Effector memory CD4-positive, alpha-beta T cell (primary cell): ENCODE measurements at regions not wholly inside any gene's neighbourhood (a gene's known extent, or its start where the extent isn't known, plus 50 kb on each side); places are given as distances from the start of the nearest gene placed in this dataset.

ENCODE experiments used
- DNase-seq, 3 donors: peaks; one replicate each; pipeline ENCODE4 v3.0.0-alpha.2; 2020
- H3K27ac ChIP-seq: 2 replicates; pipeline ENCODE4 v1.7.0; 2013; ENCODE audit warnings: mild to moderate bottlenecking, low read length, moderate library complexity; ENCODE audit not compliant: insufficient read depth, poor library complexity, severe bottlenecking
- H3K27me3 ChIP-seq: replicated peaks from 2 replicates; pipeline ENCODE4 v1.7.0; 2013; ENCODE audit warnings: mild to moderate bottlenecking, low read length; ENCODE audit not compliant: insufficient read depth, control insufficient read depth, poor library complexity, severe bottlenecking
- H3K36me3 ChIP-seq: 2 replicates; pipeline ENCODE4 v1.7.0; 2013; ENCODE audit warnings: mild to moderate bottlenecking, low read length, moderate library complexity; ENCODE audit not compliant: control insufficient read depth, insufficient read depth
- H3K4me1 ChIP-seq: 2 replicates; pipeline ENCODE4 v1.7.0; 2013; ENCODE audit warnings: low read length, mild to moderate bottlenecking; ENCODE audit not compliant: control insufficient read depth, insufficient read depth, poor library complexity, severe bottlenecking
- H3K4me3 ChIP-seq: 2 replicates; pipeline ENCODE4 v1.7.0; 2013; ENCODE audit warnings: low read length, low read depth, mild to moderate bottlenecking; ENCODE audit not compliant: insufficient read depth, poor library complexity, severe bottlenecking
- H3K9me3 ChIP-seq: 2 replicates; pipeline ENCODE4 v1.7.0; 2013; ENCODE audit warnings: mild to moderate bottlenecking, low read length, moderate library complexity; ENCODE audit not compliant: control insufficient read depth

DNA sequence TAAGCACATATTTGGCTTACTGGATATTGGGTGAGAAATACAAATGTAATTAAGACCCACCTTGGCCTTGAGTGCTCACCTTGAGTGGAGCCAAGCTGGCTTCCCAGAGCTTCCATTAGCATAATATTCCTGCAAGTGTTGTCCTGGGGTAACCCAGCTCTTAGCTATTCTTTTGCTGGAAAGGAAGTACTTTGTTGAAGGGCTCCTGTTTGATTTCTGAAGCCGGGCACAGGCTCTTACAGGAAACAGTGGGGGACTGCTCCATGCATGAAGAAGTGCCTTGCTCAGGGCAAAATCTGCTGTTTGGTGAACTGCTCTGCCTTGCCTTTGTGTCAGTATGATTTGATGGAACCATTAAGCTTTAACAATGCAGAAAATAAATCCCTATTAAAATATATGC is 325.4 kb downstream of the SMAD2 start:
- Histone ChIP-seq H3K9me3 (no peaks in the 10 kb centered on the region), H3K27ac (no peak overlapping the region), H3K4me3 (no peak overlapping the region), H3K36me3 (no peaks in the 10 kb centered on the region), H3K4me1 (no peaks in the 10 kb centered on the region), H3K27me3 (no peaks in the 10 kb centered on the region)
- no peak for DNase-seq

DNA sequence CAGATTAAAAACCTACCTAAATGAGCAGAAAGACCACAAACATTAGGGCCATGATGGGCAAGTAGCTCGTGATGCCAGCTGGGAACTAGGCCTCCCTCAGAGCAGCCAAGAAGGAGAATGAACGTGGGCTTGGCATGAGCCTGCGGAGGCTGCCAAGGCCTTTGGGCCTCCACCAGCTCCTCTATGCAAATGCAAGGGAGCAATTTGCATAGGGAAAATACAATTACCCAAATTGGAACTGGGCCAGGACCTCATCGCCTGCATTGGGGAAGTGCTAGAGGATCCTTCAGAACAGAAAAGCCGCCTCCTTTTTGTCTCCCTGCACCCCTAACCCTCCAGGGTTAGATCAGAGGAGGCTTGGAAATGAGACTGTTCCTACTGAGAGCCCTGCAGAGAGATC is 326.4 kb downstream of the SMAD2 start:
- no peak overlapping the region for H3K27ac ChIP-seq
- no peaks in the 10 kb centered on the region for H3K36me3 ChIP-seq
- H3K4me3 ChIP-seq: no peak overlapping the region
- no peaks in the 10 kb centered on the region for H3K4me1 ChIP-seq
- DNase-seq: no peak
- no peaks in the 10 kb centered on the region for H3K27me3 ChIP-seq
- no peaks in the 10 kb centered on the region for H3K9me3 ChIP-seq

DNA sequence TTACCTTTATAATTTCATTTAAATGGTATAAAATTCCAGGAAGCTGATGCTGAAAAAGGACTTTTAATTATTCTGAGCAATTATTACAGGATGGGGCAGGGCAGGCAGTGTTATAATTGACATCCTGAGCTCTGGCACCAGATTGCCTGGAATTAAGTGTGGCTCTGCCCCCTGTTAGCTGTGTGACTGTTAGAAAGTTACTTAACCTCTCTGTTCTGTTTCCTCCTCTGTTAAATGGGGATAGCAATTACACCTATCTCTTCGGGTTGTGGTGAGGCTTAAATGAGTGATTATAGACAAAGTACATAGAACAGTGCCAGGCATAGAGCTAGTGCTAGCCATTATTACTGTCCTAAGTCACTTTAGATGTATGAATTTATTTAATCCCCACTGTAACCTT is 327.3 kb downstream of the SMAD2 start:
- Histone ChIP-seq H3K27me3 (no peaks in the 10 kb centered on the region), H3K27ac (no peak overlapping the region), H3K4me3 (no peak overlapping the region), H3K36me3 (no peaks in the 10 kb centered on the region), H3K4me1 (no peaks in the 10 kb centered on the region), H3K9me3 (no peaks in the 10 kb centered on the region)
- DNase-seq: no peak

DNA sequence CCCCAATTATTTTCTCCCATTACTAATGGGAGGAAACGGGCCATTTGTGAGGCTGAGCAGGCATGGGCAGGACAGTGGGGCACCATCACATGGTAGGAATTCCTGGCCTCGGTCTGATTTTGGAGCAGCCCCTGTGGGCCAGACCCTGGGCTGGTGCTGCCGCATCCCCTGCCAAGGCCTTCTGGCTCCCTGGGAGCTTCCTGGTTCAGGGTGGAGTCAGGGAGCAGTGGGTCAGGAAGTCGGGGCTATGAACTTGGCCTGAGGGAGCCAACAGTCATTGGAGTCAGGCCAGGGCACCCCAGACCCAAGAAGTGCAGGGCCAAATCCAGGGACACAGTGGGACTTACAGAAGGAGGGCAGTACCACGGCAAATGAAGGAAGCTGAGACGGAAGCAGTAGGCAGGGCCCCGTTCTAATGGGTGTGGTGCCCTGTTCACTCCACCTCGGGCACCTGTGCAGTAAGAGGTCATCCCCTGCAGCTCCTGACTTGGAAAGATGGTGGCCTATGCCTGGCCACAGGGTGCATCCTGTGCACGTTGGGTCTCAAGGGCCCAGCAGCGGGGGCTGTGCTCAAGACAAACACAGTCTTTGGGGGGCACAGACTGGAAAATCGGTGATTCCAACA is 328.1 kb downstream of the SMAD2 start:
- H3K4me1 ChIP-seq: no peaks in the 10 kb centered on the region

DNA sequence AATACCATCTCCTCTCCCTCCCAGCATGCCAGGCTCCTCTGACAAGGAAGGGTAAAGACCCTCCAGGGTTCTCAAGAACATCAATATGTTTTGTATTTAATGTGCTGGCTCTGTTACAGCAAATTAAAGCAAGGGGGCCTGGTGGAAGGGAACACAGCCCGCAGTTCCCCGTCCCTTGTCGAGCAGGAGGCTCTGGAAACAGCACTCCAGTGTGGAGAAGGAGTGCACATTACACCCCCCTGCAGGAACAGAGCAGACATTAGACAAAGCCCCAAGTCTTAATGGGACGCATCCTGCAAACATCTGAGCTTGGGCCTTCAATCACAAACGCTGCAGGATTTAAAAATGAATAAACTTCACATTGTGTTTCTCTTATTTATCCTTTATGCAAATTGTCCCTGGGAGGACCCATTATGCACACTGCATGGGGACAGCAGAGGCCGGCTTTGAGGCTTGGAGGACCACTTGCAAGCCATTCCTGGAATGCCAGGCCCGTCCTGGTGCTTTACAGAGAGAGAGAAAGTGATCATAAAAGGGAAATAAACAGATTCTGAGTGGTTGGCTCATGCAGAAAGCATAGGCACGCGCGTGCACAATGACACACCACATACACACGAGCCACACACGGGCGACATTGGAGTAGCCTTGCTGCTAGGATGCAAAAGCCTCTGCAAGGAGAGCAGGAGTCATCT is 328.7 kb downstream of the SMAD2 start:
- no peak for DNase-seq
- no peaks in the 10 kb centered on the region for H3K36me3 ChIP-seq
- no peak overlapping the region for H3K4me3 ChIP-seq
- no peaks in the 10 kb centered on the region for H3K9me3 ChIP-seq
- no peaks in the 10 kb centered on the region for H3K27me3 ChIP-seq
- no peak overlapping the region for H3K27ac ChIP-seq
- no peaks in the 10 kb centered on the region for H3K4me1 ChIP-seq

More for the DNA sequence above, 328.1 kb downstream of the SMAD2 start:
- Histone ChIP-seq H3K4me3 (no peak overlapping the region), H3K27me3 (no peaks in the 10 kb centered on the region), H3K27ac (no peak overlapping the region), H3K36me3 (no peaks in the 10 kb centered on the region), H3K9me3 (no peaks in the 10 kb centered on the region)
- DNase-seq: no peak

DNA sequence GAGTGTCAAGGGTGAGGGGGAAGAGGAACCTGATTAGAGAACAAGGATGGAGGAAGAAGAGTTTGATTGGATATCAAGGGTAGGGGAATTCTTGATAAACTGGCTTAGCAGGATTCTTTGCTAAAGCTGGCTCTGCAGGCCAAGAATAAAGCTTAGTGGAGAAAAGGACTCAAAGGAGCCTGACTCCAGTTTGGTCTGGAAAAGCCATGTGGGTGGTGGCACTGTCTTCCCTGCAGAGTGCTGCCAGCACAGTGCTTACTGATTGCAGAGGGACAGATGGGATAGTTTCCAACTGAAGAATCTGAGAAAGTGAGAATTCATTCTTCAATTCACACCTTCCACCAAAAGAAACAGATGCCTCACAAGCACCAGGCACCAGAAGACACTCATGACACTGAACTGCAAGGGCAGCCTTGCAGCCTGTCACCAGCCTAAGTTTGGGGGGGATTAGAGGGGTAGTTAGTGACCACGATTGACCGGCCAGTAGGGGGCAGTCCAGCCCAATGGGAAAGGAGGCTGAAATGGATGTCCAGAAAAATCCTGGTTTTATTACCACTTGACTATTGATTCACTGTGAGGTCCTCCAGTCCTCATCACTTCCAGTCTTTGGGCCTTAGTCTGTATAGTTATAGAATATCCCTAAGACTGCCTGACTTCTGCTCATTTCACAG is 334.5 kb downstream of the SMAD2 start:
- DNase-seq: no peak
- H3K9me3 ChIP-seq: no peaks in the 10 kb centered on the region
- H3K27ac ChIP-seq: no peak overlapping the region
- H3K36me3 ChIP-seq: no peaks in the 10 kb centered on the region
- no peak overlapping the region for H3K4me3 ChIP-seq
- H3K4me1 ChIP-seq: no peaks in the 10 kb centered on the region
- H3K27me3 ChIP-seq: no peaks in the 10 kb centered on the region

DNA sequence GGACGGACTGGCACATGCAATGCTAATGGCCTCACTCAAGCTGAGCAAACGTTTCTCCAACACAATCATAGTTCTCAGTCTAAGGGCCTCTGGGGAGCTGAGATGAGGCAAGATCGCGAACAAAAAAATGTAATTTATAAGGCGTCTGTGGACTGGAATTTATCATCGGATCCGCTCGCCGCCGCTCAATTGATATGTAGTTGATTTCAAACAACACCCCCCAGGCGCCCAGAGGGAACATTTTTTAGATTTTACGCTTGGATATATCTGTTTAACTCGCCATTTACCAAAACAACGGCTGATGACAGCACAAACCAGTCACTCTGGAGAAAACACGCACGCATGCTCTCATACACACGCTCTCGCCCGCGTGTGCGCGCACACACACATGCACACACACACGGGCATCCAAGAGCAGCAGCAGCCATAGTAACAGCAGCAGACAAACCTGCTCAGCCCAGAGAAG is 335.8 kb downstream of the SMAD2 start:
- H3K4me3 ChIP-seq: no peak overlapping the region
- no peaks in the 10 kb centered on the region for H3K4me1 ChIP-seq
- no peaks in the 10 kb centered on the region for H3K9me3 ChIP-seq
- H3K27ac ChIP-seq: no peak overlapping the region
- H3K36me3 ChIP-seq: no peaks in the 10 kb centered on the region
- DNase-seq: no peak
- no peaks in the 10 kb centered on the region for H3K27me3 ChIP-seq

DNA sequence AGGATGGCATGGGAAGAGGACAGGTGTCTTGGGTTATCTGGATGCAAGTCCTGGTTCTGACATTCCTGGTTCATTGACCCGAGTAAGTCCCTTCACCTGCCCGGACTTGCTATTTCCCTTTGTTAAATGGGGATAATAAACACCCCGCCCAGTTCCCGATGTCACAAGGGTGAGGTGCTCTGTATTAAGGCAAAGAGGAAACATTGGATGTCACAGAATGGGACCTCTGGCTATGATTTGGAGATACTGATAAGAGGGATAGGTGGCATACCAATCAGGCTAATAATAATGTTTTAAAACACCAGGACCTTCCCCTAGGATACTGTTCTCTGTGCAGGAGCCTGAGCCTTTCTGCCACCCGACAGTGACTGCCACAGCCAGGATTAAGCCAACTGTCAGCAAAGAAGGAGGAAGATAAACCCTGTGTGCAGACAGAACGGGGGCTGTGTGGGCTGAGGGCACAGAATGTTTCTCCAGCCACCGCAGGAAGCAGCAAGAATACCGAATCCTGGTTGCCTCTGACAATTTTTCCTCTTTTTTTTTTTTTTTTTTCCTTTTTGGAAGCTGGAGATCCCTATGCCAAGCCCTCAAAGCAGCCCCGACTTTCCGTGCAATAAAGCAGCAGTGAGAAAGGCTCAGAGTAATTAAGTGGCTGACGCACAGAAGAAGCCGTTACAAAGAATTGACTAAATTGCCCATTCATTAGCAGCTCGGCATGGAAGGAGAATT is 336.6 kb downstream of the SMAD2 start:
- H3K36me3 ChIP-seq: no peaks in the 10 kb centered on the region
- no peak for DNase-seq
- no peak overlapping the region for H3K27ac ChIP-seq
- H3K27me3 ChIP-seq: no peaks in the 10 kb centered on the region
- no peaks in the 10 kb centered on the region for H3K9me3 ChIP-seq
- H3K4me1 ChIP-seq: no peaks in the 10 kb centered on the region
- H3K4me3 ChIP-seq: no peak overlapping the region

DNA sequence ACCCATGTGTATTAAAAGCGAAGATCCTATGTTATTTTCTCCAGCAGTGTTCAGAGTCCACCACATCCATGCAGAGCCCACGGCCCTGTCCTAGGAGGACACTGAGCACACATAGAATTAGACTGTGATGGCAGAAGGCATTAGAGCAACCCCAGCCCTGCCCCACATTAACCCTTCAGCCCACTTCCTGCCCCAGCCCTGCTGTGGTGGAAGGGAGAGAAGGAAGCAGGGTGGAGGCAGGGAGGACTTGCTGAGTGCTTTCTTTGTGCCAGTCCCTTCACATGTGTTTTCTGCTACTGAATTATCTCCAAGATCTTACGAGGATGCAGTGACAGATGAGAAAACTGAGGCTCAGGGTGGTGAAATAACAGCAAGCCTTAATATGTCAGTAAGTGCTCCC is 339.0 kb downstream of the SMAD2 start:
- Histone ChIP-seq H3K36me3 (no peaks in the 10 kb centered on the region), H3K4me3 (no peak overlapping the region), H3K9me3 (no peaks in the 10 kb centered on the region), H3K27me3 (no peaks in the 10 kb centered on the region), H3K4me1 (no peaks in the 10 kb centered on the region), H3K27ac (no peak overlapping the region)
- DNase-seq: no peak

DNA sequence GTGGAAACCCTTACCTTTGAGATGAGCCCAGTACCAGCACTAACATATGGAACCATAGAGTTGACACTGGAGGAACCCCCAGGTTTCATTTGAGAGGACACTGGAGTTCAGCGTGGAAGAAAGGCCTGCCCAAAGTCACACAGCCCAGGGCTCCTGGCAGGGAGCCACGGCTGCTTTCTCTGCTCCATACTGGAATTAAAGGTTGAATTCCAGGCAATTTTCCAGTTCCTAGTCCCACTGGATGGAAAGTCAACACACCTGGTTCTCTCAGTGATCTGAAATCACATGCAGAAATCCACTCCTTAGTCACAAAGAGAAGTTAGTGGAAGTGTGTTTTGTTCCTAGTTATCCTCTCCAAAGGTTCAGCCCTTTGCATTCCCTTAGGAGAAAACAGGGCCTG is 336.1 kb upstream of the SKOR2 start:
- Histone ChIP-seq H3K9me3 (no peaks in the 10 kb centered on the region), H3K36me3 (no peaks in the 10 kb centered on the region), H3K4me3 (no peak overlapping the region), H3K4me1 (no peaks in the 10 kb centered on the region), H3K27ac (no peak overlapping the region), H3K27me3 (no peaks in the 10 kb centered on the region)
- DNase-seq: no peak
